Right lobe of liver (tissue), 6 donors: ENCODE measurements at regions not wholly inside any gene's neighbourhood (a gene's known extent, or its start where the extent isn't known, plus 50 kb on each side); places are given as distances from the start of the nearest gene placed in this dataset.

Experiments used
- ATAC-seq, 4 donors: fragments of 200-7000 bp; cut with Tn5 transposase; one replicate each; pipeline ENCODE4 v1.9.1; 2020; ENCODE audit warnings: mild to moderate bottlenecking in 4 of 4, moderate library complexity in 4 of 4
- DNase-seq, 3 donors: peaks; one replicate each; pipeline ENCODE4 v3.0.0-alpha.2; 2020
- H3K27ac ChIP-seq, 3 donors: fragments of 200-600 bp; one replicate each; pipeline ENCODE4 v1.8.0; 2022
- H3K27me3 ChIP-seq, 2 donors: fragments of 200-600 bp; one replicate each; pipeline ENCODE4 v1.8.0; 2022
- H3K36me3 ChIP-seq, 4 donors: fragments of 200-600 bp; sonication (generic) in 1 of 4; one replicate each; pipeline versions ENCODE4 v1.5.1 to v1.8.0; 2017 to 2022; ENCODE audit warnings: control low read depth in 1 of 4
- H3K4me1 ChIP-seq, 4 donors: fragments of 200-600 bp; sonication (generic) in 1 of 4; one replicate each; pipeline versions ENCODE4 v1.5.1 to v1.8.0; 2017 to 2022; ENCODE audit warnings: control low read depth in 1 of 4
- H3K4me3 ChIP-seq, 3 donors: fragments of 200-600 bp; one replicate each; pipeline ENCODE4 v1.8.0; 2022
- H3K9me3 ChIP-seq, 4 donors: fragments of 200-600 bp; sonication (generic) in 1 of 4; one replicate each; pipeline versions ENCODE4 v1.5.1 to v1.8.0; 2017 to 2022; ENCODE audit warnings: control low read depth in 1 of 4
- POLR2A ChIP-seq: fragments of 450-650 bp; IDR thresholded peaks from one replicate; pipeline ENCODE4 v1.6.1; 2017; ENCODE audit warnings: antibody characterized with exemption, mild to moderate bottlenecking
- WGBS: methylation state at CpG from one replicate; pipeline ENCODE4 v1.1.6; 2018; ENCODE audit warnings: low coverage, low lambda C conversion rate; ENCODE audit not compliant: insufficient coverage; ENCODE audit errors: missing lambda C conversion rate; 5-methylcytosine and 5-hydroxymethylcytosine counted together
- intact Hi-C, 2 donors: fragments of 100-400 bp; cut with DNase I; formaldehyde crosslinking; loops; one replicate each; pipeline versions ENCODE4 v1.11.2 to v1.14.1; 2022
- TF ChIP-seq, protein P1 (sequence below), 4 donors: fragments of 200-600 bp in 3 of 4; fragments of 450-650 bp in 1 of 4; IDR thresholded peaks; one replicate each; pipeline versions ENCODE4 v1.5.1 to v1.8.0; 2016 to 2022; ENCODE audit warnings: antibody characterized with exemption in 4 of 4, mild to moderate bottlenecking in 2 of 4
- donor health status: DM: no; HTN: yes; CAD: no.
- donor health status: DM: no; HTN: no; CAD: no.
- donor health status: DM: no; HTN: no; CAD: no.
- donor health status: DM: no; HTN: yes; CAD: no.
- donor health status: DM: no; HTN: yes; CAD: no.

DNA sequence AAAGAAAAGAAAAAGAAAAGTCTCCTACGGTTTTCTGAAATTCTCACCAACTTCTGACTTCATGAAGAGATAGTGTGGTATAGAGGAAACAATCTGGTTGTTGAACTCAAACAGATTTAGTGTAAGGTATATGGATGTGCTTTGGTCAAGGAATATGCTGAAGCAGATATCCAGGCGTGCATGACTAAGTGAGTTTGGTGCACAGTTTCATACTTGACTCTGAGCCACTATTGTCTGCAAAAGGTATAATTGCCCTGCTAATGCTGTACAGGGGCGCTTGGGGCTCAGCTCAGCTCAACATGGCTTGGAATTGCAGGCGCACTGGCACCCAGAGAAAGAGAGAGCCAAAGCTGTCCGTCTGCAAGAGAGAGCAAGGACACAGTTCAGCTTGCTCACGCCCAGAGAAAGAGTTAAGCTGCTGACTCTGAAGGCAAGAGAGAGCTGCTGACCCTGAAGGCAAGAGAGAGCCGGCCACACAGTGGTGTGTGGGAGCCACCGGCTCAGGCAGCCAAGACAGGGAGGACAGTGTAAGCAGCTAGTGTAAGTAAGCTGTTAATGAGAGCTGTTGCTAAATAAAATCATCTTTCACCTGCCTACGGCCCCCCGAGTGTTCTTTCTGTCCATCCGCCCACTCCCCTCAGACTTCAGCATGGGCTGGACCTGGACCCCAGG, 66.4 kb upstream of the SLC38A4 start:
- DNase-seq (no peak), ATAC-seq (no peak)
- intact Hi-C loops, result no loop called here
- no peak overlapping the region for H3K27ac ChIP-seq
- H3K36me3 ChIP-seq, result no peaks in the 10 kb centered on the region
- H3K27me3 ChIP-seq, result no peaks in the 10 kb centered on the region
- H3K9me3 ChIP-seq, result no peaks in the 10 kb centered on the region
- H3K4me3 ChIP-seq, result no peak overlapping the region
- WGBS, result 79% methylated on average over 8 of the region's 11 CpGs
- no peaks in the 10 kb centered on the region for H3K4me1 ChIP-seq
- TF ChIP-seq, protein P1, sequence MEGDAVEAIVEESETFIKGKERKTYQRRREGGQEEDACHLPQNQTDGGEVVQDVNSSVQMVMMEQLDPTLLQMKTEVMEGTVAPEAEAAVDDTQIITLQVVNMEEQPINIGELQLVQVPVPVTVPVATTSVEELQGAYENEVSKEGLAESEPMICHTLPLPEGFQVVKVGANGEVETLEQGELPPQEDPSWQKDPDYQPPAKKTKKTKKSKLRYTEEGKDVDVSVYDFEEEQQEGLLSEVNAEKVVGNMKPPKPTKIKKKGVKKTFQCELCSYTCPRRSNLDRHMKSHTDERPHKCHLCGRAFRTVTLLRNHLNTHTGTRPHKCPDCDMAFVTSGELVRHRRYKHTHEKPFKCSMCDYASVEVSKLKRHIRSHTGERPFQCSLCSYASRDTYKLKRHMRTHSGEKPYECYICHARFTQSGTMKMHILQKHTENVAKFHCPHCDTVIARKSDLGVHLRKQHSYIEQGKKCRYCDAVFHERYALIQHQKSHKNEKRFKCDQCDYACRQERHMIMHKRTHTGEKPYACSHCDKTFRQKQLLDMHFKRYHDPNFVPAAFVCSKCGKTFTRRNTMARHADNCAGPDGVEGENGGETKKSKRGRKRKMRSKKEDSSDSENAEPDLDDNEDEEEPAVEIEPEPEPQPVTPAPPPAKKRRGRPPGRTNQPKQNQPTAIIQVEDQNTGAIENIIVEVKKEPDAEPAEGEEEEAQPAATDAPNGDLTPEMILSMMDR (IDR thresholded peaks at IDR 0.05), result no peak
- no peak for TF ChIP-seq POLR2A

DNA sequence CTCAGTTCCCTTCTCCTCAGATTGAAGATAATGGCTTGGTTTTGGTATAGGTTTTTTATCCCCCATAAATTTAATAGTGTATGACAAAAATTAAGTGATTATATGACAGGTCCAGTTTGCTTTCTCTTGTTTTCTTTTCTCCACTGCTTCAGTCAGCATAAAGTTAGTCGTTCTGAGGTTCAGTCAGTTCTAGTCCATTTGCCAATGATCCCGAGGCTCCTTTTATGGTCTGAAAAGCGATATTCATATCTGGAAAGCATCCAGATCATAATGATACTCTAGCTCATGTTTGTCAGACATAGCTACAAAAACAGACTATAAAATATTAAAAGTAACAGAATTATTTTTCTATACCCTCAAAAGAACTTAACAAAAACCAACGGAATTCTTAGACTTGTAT, 67.1 kb upstream of the SLC38A4 start:
- no peak for TF ChIP-seq POLR2A
- Histone ChIP-seq H3K4me1 (no peaks in the 10 kb centered on the region), H3K36me3 (no peaks in the 10 kb centered on the region), H3K27me3 (no peaks in the 10 kb centered on the region), H3K4me3 (no peak overlapping the region), H3K9me3 (no peaks in the 10 kb centered on the region), H3K27ac (no peak overlapping the region)
- ATAC-seq (no peak), DNase-seq (no peak)
- 72% methylated on average over 4 of the region's 4 CpGs for WGBS
- intact Hi-C loops, result no loop called here

DNA sequence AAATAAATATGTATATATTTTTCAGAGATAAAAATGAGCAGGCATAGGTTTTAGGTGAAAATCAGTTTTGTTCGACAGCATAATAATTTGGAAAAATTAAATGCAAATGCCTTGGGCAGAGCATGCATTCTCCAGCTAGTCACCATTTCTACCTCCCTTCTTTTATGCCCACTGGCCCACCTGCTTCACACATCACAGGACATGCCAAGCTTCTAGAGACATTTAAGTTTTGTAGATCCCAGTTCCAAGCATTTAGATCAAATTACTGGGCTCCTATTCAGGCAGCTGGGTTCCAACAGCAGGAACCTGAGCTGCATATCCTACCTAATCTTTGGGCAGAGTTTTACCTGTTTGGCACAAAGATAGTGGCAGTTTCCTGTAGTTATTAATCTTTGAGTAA, 67.6 kb upstream of the SLC38A4 start:
- no peak overlapping the region for H3K27ac ChIP-seq
- no peaks in the 10 kb centered on the region for H3K4me1 ChIP-seq
- no peak overlapping the region for H3K4me3 ChIP-seq
- H3K36me3 ChIP-seq, result no peaks in the 10 kb centered on the region
- no peak for ATAC-seq
- no peak for TF ChIP-seq POLR2A
- TF ChIP-seq, protein P1 (IDR thresholded peaks at IDR 0.05), result no peak
- intact Hi-C loops, result no loop called here
- no peak for DNase-seq
- H3K9me3 ChIP-seq, result no peaks in the 10 kb centered on the region
- no peaks in the 10 kb centered on the region for H3K27me3 ChIP-seq
- WGBS, result 100% methylated on average over 1 of the region's 1 CpG

DNA sequence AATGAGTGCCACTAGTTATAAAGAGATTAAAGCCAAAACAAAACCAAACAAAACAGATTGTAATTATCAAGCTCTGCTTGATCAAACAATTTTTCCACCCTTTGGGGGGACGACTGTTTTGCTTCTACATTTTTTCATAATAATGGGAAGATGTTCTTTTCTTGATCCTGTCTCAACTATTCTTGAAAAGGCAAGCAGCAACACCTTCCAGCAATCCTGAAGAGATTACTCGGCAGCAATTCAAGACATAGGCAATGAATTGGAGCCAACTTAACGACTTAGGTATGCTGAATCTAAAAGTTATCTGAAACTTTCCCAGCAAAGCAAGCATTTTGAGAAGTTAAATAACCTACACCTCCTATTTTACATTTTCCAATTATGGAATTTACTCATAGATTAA, 69.9 kb upstream of the SLC38A4 start:
- intact Hi-C loops, result no loop called here
- no peaks in the 10 kb centered on the region for H3K36me3 ChIP-seq
- ATAC-seq, result no peak
- 60% methylated on average over 3 of the region's 3 CpGs for WGBS
- no peaks in the 10 kb centered on the region for H3K4me1 ChIP-seq
- H3K4me3 ChIP-seq, result no peak overlapping the region
- TF ChIP-seq POLR2A, result no peak
- TF ChIP-seq, protein P1 (IDR thresholded peaks at IDR 0.05), result no peak
- no peaks in the 10 kb centered on the region for H3K27me3 ChIP-seq
- no peaks in the 10 kb centered on the region for H3K9me3 ChIP-seq
- no peak overlapping the region for H3K27ac ChIP-seq
- no peak for DNase-seq

DNA sequence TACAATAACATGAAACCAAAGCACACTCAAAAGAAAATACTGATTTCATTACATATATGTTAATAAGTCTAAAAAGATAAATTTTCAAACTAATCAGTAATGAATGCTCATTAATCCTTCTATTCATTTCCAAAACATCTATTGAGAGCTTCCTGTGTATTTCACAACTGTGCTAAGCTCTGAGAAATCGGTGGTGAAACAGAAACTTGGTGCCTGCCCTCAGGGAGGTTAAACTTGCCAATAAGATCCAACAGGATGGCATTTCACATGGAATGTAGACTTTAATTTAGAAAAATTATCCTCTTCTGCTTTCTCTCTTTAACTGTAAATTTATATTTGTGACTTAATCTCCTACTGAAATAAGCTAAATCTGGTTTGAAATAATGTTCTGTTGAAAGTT, 70.9 kb upstream of the SLC38A4 start:
- intact Hi-C loops, result no loop called here
- no peak overlapping the region for H3K27ac ChIP-seq
- no peaks in the 10 kb centered on the region for H3K4me1 ChIP-seq
- ATAC-seq (no peak), DNase-seq (no peak)
- H3K9me3 ChIP-seq, result no peaks in the 10 kb centered on the region
- no peaks in the 10 kb centered on the region for H3K27me3 ChIP-seq
- WGBS, result 10% methylated on average over 1 of the region's 1 CpG
- no peak overlapping the region for H3K4me3 ChIP-seq
- H3K36me3 ChIP-seq, result no peaks in the 10 kb centered on the region
- TF ChIP-seq POLR2A, result no peak
- TF ChIP-seq, protein P1 (IDR thresholded peaks at IDR 0.05), result no peak
